Fibroblast of pulmonary artery (primary cell): ENCODE measurements at regions not wholly inside any gene's neighbourhood (a gene's known extent, or its start where the extent isn't known, plus 50 kb on each side); places are given as distances from the start of the nearest gene placed in this dataset.

ENCODE experiments used
- DNase-seq: peaks from one replicate; pipeline ENCODE4 v3.0.0-alpha.2; 2010; ENCODE audit warnings: low read depth
- H3K4me3 ChIP-seq: replicated peaks from 2 replicates; pipeline ENCODE4 v1.5.1; 2011; ENCODE audit warnings: low read depth, mild to moderate bottlenecking, control low read depth, low read length, moderate library complexity
- CTCF ChIP-seq: IDR thresholded peaks from 2 replicates; pipeline ENCODE4 v1.5.1; 2011; ENCODE audit warnings: mild to moderate bottlenecking, control low read depth, low read length, inconsistent platforms; ENCODE audit errors: missing control alignments

GRCh38 chr20:60345106-60345505, 386.9 kb downstream of the CDH26 start:
- H3K4me3 ChIP-seq = no peak overlapping the region
- DNase-seq = no peak
- no peak for TF ChIP-seq CTCF

- no peak overlapping the region for H3K4me3 ChIP-seq
- no peak for DNase-seq
- TF ChIP-seq CTCF = no peak
These were observed 391.2 kb downstream of the CDH26 start for GRCh38 chr20:60349418-60349817.

- H3K4me3 ChIP-seq = no peak overlapping the region
These were observed 393.8 kb downstream of the CDH26 start for GRCh38 chr20:60352017-60352416.

GRCh38 chr20:60352596-60352995, 394.4 kb downstream of the CDH26 start:
- H3K4me3 ChIP-seq = no peak overlapping the region
- DNase-seq = no peak
- no peak for TF ChIP-seq CTCF

More at GRCh38 chr20:60352017-60352416, 393.8 kb downstream of the CDH26 start:
- no peak for TF ChIP-seq CTCF
- DNase-seq = no peak

- H3K4me3 ChIP-seq = no peak overlapping the region
- no peak for TF ChIP-seq CTCF
- DNase-seq = no peak
These were observed 395.9 kb downstream of the CDH26 start for GRCh38 chr20:60354024-60354580.

GRCh38 chr20:60358101-60358500, 399.9 kb downstream of the CDH26 start:
- TF ChIP-seq CTCF = no peak
- DNase-seq = no peak

GRCh38 chr20:60359010-60359409, 400.8 kb downstream of the CDH26 start:
- TF ChIP-seq CTCF = no peak
- no peak overlapping the region for H3K4me3 ChIP-seq
- DNase-seq = no peak

More at GRCh38 chr20:60358101-60358500, 399.9 kb downstream of the CDH26 start:
- H3K4me3 ChIP-seq = no peak overlapping the region
